GM19043 (cell line): ENCODE measurements at regions not wholly inside any gene's neighbourhood (a gene's known extent, or its start where the extent isn't known, plus 50 kb on each side); places are given as distances from the start of the nearest gene placed in this dataset.
"Not testable (repeated sequence)": the region's sequence is repeated elsewhere in the genome, so short reads cannot be mapped to it uniquely, and the experiment has no call there.

Experiments
- ATAC-seq: cut with Tn5 transposase; IDR thresholded peaks from one replicate; pipeline ENCODE4 v1.9.1; 2021; ENCODE audit warnings: low read depth; ENCODE audit not compliant: unreplicated experiment

DNA sequence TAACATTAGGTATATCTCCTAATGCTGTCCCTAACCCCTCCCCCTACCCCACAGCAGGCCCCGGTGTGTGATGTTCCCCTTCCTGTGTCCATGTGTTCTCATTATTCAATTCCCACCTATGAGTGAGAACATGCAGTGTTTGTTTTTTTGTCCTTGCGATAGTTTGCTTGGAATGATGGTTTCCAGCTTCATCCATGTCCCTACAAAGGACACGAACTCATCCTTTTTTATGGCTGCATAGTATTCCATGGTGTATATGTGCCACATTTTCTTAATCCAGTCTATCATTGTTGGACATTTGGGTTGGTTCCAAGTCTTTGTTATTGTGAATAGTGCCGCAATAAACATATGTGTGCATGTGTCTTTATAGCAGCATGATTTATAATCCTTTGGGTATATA is 164.5 kb downstream of the RPLP1 start:
- not testable (repeated sequence) for ATAC-seq

DNA sequence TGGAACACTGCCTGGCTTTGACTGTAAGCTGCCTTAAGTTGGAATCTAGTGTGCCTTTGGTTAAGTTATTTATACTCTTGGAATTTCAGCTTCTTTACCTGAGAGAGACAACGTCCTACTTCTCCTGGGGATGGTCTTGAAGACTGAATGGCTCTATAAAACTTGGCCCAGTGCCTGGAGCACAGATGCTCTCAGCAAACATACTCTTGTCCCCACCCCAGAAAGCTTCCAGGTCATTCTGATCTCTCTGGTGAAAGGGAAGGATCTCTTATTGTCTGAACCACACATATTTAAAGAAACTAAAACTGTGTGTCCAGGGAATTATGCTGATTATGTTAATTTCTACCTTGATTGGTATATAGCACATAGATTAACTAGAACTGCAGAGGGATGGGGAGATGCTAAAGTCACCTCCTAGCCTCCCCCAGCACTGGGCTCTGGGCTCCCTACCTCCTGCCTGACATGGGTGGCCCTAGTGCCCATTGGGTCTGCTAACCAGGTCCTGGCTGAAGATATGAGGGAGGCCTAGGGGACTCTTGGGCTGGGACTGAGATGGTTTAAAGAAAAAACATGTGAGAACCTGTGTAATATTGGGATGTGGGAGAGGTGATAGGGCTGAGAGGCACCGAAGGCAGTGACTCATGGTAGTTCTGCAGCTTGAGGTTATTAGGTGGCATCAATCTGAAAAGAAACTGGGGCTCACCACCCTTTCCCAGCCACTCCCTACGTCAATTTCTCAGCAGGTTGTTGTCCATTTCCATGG is 171.0 kb downstream of the RPLP1 start:
- no peak for ATAC-seq

DNA sequence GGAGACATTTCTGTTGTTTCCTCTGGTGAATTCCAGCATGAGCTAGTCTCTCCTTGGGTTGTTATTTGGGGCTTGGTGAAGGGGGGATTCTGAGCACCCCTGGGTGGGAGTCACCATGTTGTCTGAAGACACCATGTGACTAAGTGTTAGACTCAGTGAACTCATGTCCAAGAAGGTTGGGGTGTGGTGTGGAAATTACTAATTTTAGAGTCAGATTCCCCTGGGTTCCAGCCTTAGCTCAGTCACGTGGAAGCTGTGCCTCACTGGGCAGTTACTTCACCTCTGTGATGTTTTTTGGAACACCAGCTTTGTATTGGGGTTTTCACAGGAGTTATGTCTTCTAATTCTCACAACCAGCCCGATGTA is 171.5 kb downstream of the RPLP1 start:
- ATAC-seq, result no peak

DNA sequence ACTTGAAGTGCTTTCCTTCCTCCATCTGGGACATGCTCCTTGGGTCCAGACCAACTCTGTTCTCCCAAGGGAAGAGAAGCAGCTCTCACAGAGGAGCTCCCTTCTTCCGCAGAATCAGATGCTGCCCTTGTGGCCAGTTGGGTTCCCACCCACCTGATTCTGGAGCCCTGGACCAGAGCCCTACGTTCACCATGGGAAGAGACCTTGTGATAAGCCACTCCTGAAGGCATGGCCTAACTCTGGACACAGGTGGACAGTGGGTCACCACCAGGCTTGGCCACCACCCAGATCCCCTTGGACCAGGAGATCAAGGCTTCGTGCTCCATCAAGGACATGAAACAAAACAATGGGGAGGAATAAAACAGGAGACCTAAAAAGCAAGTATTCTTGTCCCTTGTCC is 172.2 kb downstream of the RPLP1 start:
- ATAC-seq, result no peak

DNA sequence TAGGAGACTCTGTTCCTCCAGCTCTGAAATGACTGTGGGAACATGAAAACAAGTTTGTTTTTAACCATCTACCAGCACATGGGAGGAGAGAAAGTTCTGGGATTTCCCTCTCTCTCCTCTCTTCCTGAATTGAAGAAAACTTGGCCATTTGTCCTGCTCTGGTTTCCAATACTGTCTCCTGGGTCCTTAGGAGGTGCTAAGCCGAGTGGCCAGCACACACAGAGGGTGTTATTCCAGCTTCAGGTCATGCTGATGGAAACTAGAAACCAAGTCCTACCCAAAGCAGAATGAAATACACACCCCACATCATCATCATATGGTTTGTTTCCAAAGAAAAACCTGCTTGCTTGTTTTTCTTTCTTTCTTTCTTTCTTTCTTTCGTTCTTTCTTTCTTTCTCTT is 172.7 kb downstream of the RPLP1 start:
- no peak for ATAC-seq

DNA sequence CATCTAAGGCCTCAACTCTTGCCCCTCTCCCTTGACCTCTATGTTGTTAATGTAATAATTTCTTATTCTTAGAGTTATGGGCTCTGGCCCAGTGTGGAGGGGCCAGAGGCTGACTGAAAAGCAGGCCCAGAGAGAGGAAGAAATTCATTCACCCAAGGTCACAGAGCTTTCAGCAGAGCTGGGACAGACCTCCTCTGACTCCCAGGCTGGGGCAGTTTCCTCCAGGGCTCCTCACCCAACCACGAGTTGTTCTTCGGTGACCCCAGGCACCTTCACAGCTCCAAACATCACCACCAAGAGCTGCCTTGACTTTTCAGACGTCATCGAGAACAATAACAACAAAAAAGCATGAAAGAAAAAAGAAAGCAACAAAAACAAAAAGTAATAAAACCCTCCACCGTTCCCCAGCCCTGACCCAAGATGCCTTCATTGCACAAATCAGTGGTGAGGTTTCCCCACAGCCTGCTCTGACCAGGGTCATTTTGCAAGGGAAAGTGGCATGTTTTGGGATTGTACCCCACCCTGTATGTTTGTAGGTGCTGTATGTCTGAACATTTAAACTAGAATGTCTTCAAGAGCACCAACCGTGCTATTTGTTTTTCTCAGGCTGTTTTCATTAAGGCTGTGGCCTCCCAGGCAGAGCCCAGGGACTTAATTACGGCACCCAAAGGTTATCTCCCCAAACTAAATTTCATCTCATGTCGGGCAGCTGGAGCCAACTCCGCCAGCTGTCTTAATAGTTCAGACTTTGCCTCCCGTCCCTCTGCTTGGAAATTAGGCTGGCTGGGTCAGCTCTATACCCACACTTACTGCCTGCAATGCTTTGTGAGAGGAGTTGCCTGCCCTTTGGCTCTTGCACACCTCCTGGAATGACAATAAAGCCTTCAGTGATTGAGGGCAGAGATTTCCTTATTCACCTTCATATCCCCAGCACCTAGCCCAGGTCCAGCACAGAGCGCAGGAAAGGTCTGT is 173.8 kb downstream of the RPLP1 start:
- no peak for ATAC-seq

DNA sequence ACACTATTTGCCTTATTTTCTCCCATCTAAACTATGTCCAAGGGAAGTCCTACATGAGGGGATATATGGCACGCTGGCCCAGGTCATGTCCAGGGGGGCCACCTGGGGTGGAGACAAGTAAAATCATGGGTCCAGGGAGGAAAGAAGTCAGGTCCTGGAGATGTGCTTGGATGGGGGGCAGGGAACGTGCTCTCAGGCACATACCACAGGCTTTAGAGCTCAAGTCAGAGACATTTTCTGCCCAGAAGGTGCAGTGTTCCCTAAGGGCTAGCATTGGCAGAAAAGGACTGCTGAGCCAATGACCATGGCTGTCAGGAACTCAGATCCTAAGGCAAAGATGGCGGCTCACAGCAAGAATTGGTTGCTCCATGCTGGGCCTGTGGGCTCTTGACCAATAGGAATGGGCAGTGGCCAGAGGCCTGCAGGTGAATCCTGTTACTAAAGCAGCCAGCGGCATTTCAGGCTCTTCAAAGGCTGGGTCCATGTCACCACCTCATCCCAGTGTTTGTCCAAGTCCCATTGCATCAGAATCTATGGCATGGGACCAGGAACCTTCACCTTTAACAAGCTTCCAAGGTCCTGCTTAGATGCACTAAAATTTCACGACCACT is 175.0 kb downstream of the RPLP1 start:
- no peak for ATAC-seq

DNA sequence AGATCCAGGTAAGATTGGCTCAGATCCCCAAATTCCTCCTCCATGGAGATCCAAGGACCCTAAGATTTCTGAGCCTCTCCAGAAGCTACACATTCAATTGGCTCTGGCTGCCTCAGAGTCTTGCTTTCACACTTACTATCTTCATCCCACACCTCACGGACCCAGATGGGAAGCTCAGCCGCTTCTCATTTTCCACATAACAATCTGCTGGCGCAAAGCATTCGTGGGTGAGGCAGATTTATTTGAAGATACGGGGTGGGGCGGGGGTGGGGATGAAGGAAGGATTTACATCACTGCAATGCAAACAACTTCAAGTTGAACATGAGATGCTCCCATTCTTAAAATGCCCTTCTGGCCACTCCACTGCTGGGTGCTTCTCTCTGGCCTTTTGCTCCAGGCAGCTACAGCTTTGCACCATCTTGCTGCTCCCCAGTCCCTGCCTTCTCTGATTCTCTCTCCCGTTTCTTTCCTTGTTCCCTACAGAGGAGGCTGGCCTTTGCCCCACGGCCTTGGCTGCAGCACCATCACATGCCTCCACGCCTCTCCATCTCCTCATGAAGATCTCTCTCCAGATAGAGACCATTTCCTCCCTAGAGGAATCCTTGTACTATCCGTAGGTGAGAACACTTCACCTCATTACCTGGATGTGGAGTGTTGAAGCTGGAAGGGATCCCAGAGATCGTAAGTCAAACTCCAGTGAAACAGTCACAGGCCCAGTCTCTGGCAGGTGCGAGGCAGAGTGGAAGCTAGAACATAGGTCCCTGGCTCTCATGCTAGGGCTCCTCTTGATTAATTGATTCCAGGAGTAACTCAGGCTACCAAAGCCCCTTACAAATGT is 175.9 kb downstream of the RPLP1 start:
- no peak for ATAC-seq

DNA sequence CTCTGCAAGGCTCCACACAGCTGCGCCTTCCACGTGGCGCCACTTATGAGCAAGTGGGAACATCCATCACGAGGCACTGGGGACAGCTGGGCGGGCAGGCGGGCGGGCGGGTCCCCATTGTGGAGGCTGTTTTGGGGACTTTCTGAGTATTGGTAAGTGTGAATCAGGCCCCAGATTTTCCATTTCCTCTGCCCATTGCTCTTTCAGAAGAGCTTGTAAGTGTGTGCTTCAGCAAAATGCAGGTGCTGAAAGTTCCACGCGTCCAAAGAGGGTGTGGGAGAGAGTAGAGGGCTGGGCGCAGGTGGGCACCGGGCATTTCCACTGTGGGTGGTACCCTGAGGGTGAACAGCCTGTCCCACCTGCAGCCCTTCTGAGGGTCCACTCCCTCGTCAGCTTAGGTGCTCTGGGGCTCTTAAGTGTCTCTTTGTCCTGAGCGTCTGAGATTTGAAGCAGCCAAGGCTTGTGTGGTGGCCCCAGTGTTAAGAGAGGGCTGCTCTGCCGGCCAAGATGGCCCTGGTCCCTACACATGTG is 177.1 kb downstream of the RPLP1 start:
- no peak for ATAC-seq

DNA sequence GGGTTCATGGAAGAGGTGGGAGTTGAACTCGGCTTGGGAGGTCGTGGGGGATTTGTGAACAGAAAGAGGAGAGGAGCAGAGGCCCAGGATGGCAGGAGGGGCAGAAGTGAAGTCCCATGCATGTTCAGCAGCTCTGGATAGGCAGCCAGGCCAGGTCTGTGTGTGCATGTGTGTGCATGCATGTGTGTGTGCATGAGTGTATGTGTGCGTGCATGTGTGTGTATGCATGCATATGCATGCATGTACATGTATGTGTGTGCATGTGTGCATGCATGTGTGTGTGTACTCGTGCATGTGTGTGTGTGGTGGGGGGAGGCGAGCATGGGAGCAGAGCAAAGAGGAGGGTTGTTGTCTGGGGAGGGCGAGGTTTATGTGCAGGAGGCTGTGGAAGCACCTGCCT is 178.4 kb downstream of the RPLP1 start:
- no peak for ATAC-seq

DNA sequence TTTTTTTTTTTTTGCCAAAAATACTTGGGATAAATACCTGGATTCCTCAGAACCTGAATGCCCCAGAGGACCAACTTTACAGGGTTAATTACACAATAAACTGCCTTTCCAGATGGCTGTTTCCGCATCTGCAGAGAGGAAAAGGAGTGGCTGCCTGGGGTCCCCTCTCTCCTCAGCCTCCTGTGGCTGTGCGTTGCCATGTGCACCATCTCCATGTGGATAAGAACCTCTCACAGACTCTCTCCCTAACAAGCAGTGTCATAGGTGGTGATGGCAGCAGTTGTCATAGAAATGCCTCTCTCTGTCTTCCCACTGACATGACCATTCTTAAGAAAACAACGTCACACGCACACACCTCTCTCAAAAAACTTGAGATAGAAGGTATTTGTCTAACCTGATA is 179.4 kb downstream of the RPLP1 start:
- no peak for ATAC-seq

DNA sequence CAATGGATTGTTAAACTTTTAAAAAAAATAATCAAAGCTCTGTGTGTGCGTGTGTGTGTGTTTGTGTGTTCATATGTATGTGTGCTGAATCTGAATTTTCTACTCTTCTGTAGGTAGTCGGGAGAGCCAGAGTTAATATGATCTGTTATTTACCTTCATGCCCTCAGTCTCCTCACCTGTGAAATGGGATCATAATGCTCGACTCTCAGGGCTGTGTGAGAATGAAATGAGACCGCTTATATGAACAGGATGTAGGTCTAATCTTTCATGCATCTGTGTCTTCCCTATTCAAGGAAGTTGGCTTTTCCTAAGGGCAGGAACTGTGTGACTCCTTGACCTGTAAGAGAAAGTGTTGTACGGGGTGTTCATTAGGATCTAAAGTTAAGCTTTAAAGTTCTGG is 182.2 kb downstream of the RPLP1 start:
- ATAC-seq, result no peak

DNA sequence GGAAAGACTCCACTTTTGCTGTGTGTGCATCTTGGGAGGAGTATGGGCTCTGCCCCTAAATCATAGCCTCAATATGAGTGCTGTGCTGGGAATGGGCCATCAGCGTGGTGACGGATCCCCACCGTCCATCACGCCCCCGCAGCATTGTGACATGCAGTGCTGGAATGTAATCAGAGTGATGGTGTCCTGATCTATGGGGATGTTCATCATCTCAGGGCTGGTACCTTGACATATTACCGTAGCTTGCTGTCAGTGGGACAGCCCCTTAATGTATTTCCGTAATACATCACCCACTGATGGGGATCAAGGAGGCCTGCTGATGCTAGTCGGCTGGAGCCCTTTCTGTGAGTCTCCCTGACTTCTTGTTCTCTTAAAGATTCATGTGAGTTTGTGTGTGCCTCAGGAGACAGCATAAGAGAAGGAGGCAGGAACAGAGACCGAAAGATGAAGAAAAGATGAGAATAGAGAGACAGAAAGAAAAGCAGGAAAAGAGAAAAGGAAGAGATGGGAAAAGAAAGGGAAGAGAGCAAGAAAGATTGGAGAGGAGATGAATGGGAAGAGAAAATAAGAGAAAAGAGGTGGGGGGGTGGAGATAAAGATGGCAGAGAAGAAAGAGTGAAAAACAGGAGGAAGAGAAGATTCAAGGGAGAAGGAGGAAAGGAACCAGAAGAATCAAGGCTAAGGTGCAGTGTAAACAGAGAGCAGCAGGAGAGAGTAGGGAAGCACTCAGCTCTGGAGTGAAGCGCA is 183.7 kb downstream of the RPLP1 start:
- no peak for ATAC-seq

DNA sequence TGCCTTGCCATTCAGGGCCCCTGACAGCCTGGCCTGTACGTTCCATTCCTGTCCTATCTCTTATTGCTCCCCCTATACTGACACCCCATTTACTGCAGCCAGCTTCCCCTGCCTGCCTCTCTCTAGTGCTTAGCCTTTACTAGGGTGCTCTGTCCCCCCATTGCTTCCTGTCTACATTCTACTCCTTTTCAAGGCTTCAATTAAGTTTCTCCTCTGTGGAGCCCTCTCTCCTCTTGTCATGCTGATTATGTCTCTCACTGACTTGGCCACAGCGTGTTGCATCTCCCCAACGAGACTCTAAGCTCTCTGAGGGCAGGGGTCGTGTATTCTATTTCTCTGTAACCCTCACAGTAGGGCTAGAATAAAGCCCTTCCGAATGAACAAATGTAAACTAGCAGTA is 185.2 kb downstream of the RPLP1 start:
- no peak for ATAC-seq

DNA sequence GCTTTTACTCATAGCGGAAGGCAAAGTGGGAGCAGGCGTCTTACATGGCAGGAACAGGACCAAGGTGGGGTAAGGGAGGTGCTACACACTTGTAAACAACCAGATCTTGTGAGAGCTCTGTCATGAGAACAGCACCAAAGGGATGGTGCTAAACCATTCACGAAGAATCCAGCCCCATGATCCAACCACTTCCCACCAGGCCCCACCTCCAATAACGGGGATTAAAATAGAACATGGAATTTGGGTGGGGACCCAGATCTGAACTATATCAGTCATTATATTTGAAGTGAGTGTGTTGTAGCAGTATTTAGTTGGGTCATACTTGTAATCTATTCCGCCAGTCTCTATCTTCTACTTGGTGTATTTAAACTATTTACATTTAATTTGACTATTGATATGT is 190.9 kb downstream of the RPLP1 start:
- ATAC-seq, result no peak

DNA sequence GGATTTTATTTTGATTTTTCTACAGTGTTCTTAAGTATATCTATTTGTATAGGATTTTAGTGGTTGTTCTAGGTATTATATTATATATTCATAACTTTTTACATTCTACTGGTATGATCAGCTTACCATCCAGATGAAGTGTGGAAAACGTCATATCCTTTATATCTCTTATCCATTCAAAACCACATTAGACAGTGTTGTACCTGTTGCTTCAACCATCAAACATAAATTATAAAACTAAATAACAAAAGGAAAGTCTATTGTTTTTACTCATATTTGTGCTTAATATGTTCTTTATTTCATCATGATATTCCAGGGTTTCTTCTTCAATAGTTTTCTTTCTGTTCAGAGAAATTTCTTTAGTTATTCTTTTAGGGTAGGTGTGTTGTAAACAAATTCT is 191.4 kb downstream of the RPLP1 start:
- ATAC-seq, result no peak

DNA sequence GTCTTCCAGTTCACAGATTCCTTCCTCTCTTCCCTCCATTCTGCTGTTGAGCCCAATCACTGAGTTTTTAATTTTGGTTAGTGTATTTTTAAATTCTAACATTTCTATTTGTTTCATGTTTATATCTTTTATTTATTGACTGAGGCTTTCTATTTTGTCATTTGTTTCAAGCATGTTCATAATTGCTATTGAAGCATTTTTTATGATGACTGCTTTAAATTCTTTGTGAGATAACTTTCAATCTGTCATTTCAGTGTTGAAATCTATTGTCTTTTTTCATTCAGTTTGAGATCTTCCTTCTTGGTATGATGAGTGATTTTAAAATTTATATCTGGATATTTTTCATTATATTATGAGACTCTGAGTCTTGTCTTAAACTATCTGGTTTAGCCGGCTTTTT is 192.3 kb downstream of the RPLP1 start:
- ATAC-seq, result no peak

DNA sequence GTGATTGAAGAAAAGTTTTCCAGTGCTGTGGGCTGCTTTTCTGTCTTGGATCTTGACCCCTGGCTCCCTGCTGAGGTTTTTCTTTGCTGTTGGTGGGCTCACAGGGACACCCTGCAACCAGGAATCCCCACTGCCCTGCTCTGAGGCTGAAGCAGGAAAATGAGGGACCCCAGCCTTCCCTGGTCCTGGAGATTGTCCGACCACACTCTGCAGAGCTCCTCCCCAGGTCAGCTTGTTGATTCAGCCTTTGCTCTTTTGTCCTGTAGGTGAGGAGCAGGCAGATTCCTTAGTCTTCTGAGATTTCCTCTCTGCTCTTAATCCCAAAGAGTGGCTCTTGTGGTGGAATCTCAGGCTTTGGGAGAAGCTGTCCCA is 194.5 kb downstream of the RPLP1 start:
- ATAC-seq, result no peak

DNA sequence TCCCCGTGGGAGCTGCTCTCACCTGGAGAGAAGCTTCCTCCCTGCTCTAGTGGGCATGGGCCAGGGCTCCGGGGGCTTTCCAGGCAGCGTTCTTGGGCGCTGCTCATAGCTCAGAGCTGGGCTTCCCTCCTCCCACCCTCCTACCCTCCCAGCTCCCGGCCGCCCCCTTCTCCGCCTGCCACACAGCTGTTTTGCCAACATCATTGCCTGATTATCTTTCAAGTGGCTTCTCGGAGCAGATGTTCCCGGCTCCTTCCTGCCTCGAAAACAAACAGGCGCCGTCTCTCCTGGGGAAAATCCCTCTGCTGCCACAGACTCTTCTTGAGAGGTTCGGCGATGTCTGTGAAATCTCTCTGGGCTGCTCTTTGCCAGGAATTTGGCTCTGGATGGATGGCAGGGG is 195.6 kb downstream of the RPLP1 start:
- no peak for ATAC-seq
